C4-2B (cell line): ENCODE measurements at regions not wholly inside any gene's neighbourhood (a gene's known extent, or its start where the extent isn't known, plus 50 kb on each side); places are given as distances from the start of the nearest gene placed in this dataset.
"Not testable (repeated sequence)": the region's sequence is repeated elsewhere in the genome, so short reads cannot be mapped to it uniquely, and the experiment has no call there.

Experiments used
- H3K27ac ChIP-seq: fragments of 450-650 bp; 2 replicates; pipeline ENCODE4 v1.5.1; 2017
- ZFX ChIP-seq: fragments of 450-650 bp; IDR thresholded peaks from 2 replicates; pipeline ENCODE4 v1.6.1; 2017
- TF ChIP-seq, protein P1 (sequence below): fragments of 450-650 bp; conservative IDR thresholded peaks from 2 replicates; pipeline ENCODE4 v1.5.1; 2017; ENCODE audit warnings: mild to moderate bottlenecking

DNA sequence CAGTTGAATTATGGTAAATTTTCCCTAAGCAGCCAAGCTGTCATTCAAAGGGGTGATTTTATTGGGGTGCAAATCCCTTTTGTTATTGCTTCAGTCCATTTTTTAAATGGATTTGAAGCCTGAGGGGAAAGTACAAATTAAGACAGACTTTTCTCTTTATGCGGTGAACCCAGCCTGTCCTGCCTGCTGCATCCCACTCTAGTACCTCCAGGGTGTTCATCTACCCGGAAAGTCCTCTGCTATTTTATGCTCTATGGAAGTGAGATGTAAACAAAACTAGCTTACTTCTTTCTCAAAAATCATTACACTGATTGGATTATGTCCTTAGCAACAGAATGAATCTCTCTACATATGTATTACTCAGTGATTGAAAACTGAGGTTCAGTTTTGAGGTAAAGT is 1088.9 kb upstream of the CITED2 start:
- H3K27ac ChIP-seq, result peak overlapping the region; percentile 59; the same call in 1 of the 2 replicates
- TF ChIP-seq ZFX, result no peak
- TF ChIP-seq, protein P1, sequence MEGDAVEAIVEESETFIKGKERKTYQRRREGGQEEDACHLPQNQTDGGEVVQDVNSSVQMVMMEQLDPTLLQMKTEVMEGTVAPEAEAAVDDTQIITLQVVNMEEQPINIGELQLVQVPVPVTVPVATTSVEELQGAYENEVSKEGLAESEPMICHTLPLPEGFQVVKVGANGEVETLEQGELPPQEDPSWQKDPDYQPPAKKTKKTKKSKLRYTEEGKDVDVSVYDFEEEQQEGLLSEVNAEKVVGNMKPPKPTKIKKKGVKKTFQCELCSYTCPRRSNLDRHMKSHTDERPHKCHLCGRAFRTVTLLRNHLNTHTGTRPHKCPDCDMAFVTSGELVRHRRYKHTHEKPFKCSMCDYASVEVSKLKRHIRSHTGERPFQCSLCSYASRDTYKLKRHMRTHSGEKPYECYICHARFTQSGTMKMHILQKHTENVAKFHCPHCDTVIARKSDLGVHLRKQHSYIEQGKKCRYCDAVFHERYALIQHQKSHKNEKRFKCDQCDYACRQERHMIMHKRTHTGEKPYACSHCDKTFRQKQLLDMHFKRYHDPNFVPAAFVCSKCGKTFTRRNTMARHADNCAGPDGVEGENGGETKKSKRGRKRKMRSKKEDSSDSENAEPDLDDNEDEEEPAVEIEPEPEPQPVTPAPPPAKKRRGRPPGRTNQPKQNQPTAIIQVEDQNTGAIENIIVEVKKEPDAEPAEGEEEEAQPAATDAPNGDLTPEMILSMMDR, result no peak

DNA sequence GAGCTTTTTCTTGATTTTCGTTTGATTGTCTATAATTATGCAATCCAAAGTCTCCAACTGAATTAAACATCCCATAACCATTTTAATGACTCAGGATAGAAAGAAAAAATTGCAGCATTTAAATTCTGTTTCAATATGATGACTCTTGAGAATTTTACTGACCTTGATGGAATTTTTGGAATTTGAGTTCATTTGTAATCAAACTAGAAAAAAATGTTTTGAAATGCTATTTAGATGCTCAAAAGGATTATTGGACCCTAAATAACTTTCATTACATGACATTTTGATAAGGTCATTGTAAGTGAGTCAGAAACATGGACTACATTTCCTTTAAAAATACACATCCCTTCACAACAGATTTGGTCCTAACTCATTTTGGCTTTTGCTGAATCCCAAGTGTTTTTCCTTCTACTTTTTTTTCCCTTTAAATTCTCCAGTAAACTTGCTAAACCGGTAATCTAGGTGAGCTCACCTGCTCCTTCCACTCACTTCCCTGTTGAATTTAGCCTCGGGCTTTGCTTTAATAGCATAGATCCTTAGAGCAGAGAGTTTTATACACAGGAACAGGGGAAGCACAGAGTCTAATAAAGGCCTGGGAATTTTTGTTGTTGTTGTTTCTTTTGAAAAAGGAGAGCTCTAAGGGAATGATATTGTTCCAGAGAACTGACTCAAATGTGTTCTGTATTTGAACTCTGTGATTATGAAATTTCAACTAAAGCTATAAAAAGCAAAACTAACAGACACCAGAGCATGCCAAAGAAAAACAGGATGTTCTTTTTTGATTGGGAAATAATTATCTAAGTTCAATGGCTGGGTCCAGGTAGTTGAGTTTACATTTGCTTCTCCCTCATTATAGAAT is 1088.2 kb upstream of the CITED2 start:
- peak overlapping the region; percentile 59; the same call in 1 of the 2 replicates for H3K27ac ChIP-seq

DNA sequence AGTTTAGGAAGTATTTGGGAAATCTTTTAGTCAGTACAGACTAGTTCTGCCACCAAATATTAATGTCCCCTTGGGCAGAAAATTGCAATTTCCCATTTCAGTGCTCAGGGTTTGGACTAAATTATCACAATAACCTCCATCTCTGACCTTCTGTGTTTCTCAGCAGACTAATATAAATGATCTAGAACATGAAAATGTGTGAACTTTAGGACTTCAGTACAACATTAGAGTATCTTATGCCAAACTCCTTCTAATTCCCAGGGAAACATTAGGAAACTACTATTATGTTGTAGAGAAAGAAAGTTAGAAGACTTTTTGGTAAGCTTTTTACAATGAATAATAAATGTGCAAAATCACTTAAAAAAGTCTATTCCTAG is 1087.6 kb upstream of the CITED2 start:
- H3K27ac ChIP-seq, result peak overlapping the region; percentile 64
- TF ChIP-seq ZFX, result no peak
- TF ChIP-seq, protein P1, result no peak

More for the DNA sequence above, 1088.2 kb upstream of the CITED2 start:
- TF ChIP-seq, protein P1, result no peak
- no peak for TF ChIP-seq ZFX

GRCh38 chr6:140460267-140460666 is 1085.8 kb upstream of the CITED2 start:
- TF ChIP-seq ZFX, result no peak
- TF ChIP-seq, protein P1, result no peak
- H3K27ac ChIP-seq, result no peak overlapping the region

- no peak overlapping the region for H3K27ac ChIP-seq
- no peak for TF ChIP-seq ZFX
- TF ChIP-seq, protein P1, result no peak
Measured at GRCh38 chr6:140459209-140459608, 1084.8 kb upstream of the CITED2 start.

- H3K27ac ChIP-seq, result no peak overlapping the region
- TF ChIP-seq, protein P1, result no peak
- TF ChIP-seq ZFX, result no peak
Measured at GRCh38 chr6:140446241-140446640, 1071.8 kb upstream of the CITED2 start.

- no peak overlapping the region for H3K27ac ChIP-seq
Measured at GRCh38 chr6:140445474-140446004, 1071.1 kb upstream of the CITED2 start.

GRCh38 chr6:140443112-140443511 is 1068.7 kb upstream of the CITED2 start:
- not testable (repeated sequence) for H3K27ac ChIP-seq

More at GRCh38 chr6:140445474-140446004, 1071.1 kb upstream of the CITED2 start:
- TF ChIP-seq, protein P1, result no peak
- no peak for TF ChIP-seq ZFX
